Suppressor macrophage treated with lipopolysaccharide for 1 hour (primary cell): ENCODE measurements at regions not wholly inside any gene's neighbourhood (a gene's known extent, or its start where the extent isn't known, plus 50 kb on each side); places are given as distances from the start of the nearest gene placed in this dataset.
A peak's percentile ranks its signal among the peaks of the same experiment; 100 is the strongest.

Experiments
- DNase-seq, 3 donors: peaks; one replicate each; pipeline ENCODE4 v3.0.0-alpha.2; 2020 to 2022

DNA sequence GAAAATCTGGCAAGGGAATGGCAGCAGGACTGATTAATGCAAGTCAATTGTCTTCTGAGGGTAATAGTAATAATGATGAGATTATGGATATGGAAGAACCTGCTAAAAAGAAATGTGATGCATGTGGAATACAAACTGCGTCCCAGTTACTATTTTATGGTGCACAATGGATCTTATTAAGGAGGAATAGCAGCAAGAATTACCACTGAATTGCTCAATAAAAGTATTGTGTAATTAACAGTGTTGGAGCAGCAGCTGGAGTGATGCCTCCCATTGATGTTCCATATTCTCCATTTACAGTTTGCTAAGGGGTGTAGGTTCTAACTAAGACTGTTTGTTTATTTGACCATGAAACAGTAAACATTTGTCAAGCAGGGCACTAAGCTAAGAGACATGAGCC is 167.9 kb downstream of the HRH4 start:
- peak in 1 of 3 donors; percentile 10 for DNase-seq

DNA sequence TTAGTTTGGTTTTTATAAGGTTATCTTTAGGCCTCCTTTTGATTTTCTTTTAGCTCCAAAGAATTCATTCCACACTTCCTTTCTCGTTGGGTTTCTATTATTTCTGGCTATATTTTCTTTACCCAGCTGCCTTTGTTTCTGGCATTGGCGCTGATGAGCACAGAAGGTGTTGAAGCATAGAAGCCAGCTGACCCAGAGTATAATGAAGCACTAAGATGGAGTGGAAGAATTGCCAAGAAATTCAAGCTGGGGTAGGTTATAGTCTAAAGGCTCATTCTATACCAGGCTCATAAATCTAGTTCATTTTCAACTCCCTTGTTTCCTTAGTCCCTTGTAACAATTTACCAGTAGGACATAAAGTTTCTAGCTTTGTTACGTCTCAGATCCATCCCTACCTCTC is 169.5 kb downstream of the HRH4 start:
- DNase-seq, result no peak

DNA sequence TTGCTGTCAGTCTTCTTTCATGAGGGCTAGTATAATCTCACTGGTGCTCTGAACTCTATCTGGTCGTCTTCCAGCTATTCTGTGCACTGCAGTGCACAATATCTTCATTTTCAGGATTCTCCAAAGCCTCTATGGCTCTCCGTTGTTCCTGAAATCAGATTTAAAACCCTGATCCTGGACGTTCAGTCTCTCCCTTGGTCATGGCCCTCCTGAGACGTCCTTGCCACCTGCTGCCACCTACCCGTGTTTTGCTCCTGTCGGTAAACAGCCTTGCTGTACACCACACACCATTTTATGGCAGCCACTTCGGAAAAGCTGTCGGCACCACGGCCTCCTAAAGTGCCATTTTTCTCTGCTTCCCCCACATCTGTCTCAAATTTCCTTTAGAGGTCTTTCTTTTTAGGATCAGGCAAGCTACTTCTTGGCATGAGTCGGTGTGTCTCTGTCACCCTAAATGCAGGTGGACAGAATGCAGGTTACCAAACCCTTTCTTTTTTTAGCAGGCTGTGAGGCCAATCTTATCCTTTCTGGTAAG is 170.0 kb downstream of the HRH4 start:
- no peak for DNase-seq

DNA sequence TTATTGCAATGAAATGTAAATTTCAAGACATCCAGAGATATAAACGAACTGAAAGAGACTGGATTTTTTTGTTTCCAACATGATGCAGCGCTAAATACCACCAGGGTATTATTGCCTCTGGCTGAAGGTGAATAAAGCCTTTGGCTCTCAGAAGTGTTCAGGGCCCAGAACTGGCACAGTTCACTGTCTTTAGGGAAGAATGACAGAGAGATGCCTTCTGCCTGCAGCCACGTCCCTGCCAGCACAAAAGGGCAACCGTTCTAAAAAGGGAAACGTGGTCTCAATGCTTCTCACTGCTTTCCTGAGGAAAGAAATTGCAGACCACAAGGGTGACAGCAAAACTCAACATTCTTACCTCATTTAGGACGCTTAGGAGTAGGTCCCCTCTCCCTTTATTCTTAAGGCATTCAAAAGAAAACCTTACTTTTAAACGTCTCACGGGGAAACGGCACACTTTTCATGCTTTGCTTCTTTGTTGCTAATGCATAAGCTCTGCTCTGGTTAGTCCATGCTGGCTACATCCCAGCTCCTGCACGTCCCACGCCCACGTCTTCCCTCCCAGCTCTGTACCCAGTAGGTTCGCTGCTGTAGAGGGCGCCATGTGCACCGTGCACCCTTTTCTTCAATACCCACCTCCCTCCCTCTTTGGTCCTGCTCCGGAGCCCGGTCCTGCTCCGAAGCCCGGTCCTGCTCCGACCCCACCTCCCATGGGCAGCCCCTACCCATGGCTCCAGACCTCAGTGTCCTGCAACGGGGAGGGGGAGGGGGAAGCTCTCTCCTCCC is 171.0 kb downstream of the HRH4 start:
- peak in 2 of 3 donors; percentile 14 to 42 for DNase-seq

DNA sequence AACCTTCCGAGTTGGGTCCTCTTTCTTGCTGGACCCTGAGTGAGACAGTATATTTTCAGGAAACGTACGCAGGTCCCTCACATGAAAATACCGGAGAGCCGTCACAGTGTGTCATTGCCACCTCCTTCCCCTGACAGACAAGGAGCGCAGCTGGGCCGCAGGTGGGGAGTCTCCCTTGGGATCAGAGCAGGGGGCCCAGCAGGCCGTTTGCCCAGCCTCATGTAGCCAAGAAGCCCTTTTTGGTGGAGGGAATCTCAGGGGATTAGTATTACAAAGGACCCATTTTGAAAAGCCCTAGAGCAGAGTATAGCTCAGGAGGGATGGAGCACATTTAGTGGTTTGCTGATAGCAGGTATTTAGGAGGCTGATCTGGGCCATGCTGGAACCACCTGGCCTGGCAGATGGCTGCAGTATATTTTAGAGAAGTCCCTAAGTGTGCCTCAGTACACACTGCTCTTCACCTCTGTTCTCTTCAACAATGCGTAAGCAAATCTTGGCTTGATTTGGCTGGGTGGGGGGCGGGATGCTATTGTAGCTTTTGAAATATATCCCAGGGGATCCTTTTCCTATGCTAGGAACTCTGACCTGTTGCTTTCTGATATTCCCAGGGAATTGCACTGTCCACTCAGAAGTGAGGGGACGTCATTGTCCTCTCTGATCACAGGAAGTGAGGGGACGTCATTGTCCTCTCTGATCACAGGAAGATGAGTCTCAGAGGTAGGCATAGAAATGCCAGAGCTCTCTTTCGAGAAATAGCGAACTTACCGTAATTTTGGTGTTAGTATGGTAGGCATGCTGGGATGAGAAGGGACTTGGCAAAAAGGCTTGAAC is 171.9 kb downstream of the HRH4 start:
- DNase-seq, result no peak

DNA sequence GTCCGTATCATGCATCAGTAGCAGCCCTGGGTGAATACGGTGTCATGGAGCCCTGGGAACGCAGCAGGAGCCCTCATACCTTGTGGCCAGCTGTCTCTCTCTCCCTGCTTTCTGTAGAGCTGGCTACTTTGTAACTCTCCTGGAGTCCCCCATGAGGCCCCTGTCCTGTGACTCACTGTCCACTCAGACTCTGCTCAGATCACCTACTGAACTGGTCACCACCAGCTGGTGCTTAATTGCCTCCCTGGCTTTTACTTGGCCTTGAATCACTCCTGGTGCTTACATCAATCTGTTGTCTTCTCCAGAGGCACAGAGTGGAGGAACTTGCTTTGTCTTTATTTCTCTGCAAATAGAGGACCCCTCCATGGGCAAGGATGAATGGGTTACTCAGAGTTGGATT is 172.7 kb downstream of the HRH4 start:
- no peak for DNase-seq

DNA sequence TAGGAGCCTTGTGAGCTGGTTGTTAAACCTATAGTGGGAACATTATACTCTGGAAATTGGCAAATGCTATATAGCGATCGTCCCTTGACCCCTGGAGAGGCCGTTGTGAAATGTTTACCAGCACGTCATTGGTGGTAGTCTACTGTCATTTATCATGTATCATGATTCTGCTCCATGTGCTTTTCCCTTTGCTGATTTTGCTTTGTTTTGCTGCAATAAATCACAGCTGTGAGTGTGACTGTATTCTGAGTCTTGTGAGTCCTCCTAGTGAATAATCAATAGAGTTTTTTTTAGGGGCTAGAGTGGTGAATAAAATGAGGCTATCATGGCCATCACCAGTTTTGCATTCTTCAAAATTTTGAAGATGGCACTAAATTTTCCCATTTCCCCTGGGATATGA is 189.1 kb downstream of the HRH4 start:
- no peak for DNase-seq

DNA sequence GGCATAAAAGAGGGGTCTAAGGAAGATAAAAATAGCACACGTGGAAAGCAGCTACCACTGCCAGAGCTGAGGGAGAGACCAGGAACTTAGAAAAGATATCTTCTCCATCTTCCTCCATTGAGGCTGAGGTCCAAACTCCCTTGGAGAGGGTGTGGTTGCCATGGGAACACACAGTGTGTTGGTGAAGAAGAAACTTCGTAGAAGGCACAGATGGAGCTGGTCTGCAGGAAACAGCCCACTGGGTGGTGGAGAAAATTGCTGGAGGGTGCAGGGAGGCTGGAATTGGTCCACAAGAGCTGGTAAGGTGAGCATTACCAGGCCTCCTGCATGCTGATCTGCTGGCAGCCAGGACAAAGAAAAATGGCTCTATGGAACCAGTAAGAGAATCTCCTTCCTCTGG is 191.0 kb downstream of the HRH4 start:
- DNase-seq, result no peak

DNA sequence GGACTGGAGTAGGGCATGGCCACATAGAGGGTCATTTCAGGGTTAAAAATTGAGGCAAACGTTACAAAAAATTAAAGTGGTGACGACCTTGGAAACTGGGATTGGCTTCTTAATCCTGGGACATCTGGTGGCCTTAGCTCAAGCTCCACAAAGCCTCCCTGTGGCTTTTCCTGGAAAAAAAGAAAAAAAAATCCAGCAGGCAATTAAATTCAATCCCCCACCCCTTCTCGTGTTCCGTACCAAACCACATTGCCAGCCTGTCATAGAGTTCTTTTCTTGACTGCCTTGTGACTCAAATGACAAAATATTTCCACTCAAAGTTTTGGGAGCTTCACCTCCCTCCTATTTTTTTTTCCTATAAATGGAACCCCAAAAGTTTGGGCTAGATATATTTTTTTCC is 195.6 kb downstream of the HRH4 start:
- DNase-seq, result no peak

DNA sequence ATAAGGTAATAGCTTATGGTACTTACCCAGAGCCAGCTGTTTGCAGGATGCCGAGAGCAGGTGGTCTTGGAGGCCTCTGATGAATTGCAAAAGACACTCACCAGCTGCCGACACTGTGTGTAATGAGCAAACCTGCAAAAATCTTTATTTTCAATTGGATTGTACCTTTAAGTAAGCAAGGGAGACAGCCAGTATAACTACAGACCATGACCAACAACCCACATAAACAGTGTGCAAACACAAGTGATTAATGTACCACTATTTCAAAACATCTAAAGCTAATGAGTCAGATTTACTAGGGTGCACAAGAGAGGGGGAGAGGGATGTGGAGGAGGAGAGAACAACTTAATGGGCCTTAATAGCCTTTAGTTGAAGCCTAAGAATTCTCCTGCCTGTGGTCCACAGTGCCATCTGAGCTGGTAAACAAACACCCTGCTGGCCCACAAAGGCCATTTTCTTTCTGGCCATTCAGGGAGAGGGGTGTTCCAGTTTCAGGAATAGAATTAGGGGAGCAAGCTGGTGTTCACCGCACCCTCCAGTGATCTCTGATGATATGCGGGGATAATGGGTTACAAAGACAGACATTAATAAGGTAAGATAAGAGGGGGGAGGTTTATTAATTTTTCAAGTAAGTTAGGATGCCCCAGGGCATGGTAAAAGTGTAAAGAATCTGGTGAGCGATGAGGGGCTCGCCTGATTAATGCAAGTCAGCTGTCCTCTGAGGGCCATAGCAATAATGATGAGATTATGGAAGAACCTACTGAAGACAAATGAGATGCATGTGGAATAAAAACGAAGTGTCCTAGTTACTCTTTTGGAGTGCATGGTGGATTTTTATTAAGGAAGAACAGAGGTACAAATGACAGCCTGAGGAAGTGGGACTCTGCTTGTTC is 196.4 kb downstream of the HRH4 start:
- DNase-seq, result peak; percentile 3 to 19 (median 16)

DNA sequence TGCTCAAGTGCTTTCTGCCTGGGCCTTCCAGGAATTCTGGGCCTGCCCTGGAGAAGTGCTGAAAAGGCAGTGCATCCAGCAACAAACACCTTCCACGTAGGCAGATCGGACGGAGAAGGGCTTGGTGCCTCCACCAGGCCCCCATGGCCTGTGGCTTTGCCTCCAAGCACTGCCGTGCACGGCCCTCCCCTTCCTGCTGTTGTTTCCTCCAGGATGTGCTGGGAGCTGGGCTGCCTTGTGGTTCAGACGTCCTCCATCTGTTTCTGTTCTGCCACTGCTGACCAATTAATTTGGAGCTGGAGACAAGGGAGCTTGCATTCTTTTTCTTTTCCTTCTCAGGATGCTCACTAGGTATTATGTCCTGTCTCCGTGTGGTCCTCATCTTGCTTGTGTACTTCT is 197.0 kb downstream of the HRH4 start:
- DNase-seq, result no peak

DNA sequence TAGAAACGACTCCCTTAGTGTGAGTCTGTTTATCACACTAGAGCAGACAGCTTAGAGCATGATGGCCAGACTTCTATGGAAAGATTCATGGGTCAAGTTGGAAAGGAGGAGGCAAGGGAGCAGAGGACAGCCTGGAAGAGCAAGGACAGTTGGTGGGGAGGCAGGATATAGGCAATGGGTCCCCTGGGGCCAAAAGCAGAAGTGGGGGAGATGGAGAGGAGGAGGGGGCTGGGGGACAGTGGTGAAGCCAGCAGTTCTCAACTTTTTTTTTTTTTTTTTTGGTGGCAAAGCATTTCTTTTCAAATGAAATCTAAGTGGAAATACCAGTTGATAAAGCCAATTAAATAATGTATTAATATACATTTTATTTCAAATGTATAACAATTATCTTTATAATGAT is 197.9 kb downstream of the HRH4 start:
- no peak for DNase-seq

DNA sequence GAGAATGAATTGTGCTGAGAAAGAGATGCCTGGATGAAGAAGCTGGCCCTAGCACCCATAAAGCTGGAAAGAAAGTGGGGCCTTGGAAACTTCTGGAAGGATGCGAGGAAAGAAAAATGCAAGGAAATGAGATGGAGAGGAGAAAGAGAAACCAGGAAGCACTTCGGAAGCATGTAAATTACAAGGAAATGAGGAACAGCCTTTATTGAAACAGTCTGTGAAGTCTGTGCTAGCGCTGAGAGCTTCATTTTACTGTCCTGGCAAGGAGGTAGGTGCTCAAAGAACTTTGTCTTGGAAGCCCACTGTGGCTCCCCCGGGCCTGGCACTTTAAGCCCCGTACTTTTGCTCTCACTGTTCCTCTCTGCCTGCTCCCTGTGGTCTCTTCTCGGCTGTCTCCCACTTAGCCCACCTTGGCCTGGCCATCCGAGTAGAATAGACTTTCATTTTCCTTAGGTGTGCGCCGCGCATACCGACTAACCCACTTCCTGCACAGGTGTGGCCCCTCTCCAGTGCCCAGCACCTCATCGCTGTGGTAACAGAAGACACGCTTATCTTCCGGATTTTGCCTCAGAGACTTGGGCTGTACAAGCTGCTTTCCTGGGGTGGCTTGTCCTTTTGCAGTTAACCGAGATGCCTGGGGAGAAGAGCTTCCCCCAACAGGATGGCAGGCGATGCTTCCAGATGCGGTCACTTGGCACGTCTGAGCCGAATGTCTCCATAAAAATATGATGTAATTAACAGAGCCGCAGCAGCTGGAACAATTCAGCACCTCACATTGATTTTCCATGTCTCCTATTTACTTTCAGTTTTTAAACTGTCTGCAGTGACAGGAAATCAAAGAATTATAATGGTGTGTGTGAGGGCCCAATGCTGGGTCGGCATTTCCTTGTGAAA is 199.6 kb downstream of the HRH4 start:
- DNase-seq, result peak in 2 of 3 donors; percentile 11 to 26

DNA sequence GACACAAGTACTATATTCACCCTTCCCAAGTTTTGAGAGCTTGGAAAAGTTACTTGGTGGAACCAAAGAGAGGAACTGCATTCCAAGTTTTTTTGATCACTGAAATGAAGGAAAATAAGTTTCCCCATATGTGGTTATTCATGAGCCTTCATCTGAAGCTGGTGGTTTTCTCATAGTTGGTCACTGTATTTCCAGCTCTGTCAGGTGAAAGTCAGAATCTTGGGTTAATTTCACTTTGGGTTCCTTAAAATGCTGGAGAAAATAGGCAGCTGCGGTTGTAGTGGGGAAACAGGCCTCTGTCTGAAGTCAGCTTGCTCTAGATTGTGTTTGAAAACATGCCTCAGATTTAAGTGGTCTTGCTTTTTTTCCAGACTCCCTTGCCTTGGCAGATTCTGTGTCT is 200.5 kb downstream of the HRH4 start:
- peak in 2 of 3 donors; percentile 20 to 23 for DNase-seq

DNA sequence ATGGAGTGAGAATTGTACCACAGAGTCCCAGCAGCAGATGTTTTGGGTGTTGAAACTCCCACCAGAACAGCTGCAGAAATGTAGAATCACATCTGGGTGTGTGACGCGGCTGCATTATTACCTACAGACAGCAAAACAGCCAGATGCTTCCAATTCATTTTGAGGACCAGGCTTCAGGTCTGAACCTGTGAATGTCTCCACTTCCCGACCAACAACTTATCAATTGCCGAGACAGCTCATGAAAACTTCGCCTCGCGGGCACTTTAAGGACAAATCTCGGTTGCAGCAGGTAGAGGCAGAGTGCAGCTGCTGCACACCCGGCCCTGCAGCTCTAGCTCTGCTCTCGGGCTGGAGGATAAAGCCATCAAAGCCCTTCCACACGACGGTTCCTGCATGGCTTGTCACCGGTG is 202.0 kb downstream of the HRH4 start:
- no peak for DNase-seq

DNA sequence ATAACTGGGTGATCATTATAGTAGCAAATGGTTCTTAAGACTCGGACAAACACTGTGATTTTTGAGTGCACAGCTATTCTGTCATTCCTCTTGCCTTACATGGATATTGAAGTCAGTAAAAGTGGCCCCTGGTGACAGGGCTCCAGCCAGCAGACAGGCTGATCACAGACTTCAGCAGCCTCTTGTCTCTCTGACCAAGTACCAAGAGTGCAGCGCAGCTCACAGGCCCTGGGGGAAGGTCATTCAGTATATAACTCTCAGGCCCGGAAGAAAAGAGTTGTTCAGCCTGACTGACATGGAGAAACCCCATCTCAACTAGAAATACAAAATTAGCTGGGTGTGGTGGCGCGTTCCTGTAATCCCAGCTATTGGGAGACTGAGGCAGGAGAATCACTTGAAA is 202.6 kb downstream of the HRH4 start:
- no peak for DNase-seq

DNA sequence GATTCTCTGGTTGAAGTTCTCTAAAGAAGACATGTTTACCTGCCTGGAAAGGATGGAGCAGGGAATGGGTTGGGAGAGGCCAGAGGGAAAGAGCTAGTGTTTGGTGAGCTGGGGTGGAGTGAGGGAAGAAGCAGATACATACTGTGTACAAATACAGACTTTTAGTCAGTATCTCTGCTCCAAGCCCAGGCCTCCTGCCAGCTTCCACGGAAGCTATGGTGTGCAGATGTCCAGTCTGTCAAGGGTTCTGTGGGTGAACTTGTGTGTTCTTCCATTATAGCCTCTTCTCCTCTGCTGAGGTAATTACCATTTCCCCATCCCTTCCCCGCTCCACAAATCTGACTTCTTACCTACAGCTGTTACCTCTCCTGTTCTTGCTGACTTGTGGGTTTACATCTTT is 208.6 kb downstream of the HRH4 start:
- DNase-seq, result no peak

DNA sequence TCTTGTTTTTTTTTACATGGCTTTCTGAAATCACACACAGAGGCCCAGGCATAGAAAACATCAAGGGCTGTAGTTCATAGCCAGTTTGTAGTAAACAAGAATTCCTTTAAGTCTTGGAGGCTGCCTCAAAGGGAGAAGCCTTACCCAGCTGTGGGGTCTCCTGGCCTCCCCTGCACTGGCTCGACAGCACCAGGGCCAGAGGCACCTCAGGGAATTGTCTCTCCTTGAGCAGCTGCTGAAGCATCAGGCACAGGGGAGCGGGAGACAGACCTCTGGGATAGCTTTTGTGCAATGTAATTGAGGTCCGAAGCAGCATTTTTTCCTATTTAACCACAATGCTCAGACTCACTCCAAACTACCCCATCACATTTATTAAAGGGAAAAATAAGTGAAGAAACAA is 209.1 kb downstream of the HRH4 start:
- no peak for DNase-seq

DNA sequence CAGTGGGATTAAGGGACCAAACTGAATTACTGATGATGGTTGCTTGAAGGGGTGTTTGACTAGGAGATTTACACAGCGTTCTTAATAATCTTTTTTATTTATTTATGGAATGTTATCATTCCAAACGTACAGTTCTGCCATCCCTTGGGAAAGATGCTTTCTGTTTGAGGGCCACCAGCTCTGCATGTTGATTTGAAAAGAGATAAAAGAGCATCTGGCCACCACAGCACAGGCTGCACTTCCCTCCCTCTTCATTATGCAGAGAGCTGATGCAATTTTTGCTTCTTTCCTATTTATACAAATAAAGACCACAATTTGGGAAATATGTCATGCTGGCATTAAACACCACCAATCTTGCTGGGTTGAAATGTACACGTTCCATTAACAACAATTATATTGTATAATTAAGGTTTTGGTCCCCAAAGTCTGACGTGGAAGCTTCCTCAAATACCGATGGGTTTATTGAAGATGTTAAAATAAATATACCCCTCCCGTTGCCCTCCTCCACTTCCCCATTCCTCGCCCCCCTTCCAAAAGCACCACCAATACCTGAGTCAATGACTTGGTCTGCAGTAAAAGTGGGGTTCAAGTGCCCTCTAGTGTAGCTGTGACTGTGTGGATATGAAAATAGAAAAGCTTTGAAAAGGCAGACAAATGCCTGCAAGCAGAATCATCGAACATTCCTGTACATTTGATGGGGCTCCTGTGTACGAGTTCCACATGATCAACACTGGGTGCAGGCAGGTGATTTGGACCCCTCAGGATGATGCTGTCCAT is 211.9 kb downstream of the HRH4 start:
- DNase-seq, result no peak

DNA sequence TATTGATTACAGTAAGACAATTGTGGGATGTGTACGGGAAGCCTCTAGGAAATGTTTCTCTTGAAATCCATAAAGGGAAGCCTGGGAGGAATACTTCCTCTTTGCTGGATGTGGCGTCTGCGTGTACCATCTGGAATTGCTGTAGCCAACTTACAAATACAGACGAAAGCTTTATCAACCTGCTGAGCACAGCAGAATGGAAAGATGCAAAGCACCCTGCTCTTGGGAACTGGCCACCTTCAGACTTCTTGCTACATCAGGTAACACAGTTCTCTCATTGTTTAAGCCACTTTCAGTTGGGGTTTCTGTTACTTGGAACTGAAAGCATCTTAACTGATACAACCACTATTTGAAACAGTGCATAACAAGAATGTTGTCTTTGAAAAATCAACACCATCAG is 213.8 kb downstream of the HRH4 start:
- no peak for DNase-seq

DNA sequence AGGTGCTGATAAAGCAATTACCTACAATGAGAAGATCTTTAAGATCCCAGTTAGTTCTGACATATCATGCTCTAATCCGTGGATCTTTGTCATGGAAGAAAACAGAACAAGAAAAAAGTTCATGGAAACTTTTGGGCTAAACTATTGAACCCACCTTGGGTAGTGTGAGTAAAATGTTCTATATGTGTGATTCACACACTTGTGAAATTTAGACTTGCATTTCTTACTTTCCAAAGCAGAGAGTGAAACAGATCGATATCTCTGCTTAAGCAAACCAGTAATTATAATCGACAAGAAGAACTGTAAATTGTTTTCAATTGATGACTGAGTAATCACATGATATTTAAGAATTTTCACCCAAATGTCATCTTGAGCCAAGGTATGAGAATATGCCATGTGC is 214.2 kb downstream of the HRH4 start:
- no peak for DNase-seq
